ENCODE measurements at regions not wholly inside any gene's neighbourhood (a gene's known extent, or its start where the extent isn't known, plus 50 kb on each side); places are given as distances from the start of the nearest gene placed in this dataset.

DNA sequence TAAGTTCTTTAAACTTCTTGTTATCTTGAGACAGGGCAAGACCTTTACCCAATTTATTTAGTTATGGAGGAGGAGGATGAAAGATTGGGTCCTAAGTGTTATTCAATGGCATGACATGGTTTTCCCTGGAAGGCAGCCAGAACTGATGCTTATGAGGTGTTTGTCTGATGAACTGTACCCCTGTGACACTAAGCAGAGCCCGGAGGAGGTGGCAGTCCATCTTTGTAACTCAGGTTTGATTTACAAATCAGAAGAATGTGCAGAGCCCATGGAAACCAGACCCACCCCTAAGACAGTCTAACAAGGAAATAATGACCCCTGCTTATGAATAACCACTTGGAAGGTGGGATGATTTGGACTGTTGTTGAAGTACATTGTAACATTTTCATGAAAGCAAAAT lies 878.6 kb upstream of the NR2F2 start:
- peaks cover 12% of the 10 kb centered on the region; the same call in 1 of the 2 replicates for H3K4me1 ChIP-seq (ENCODE audit: insufficient read depth)
- Mint-ChIP-seq H3K9me3 (no peaks in the 10 kb centered on the region), H3K4me3 (no peak overlapping the region), H3K4me1 (peaks cover 11% of the 10 kb centered on the region), H3K36me3 (ENCODE audit: low read depth) (no peaks in the 10 kb centered on the region), H3K27me3 (ENCODE audit: insufficient read depth, low read depth, poor library complexity) (peaks cover 1% of the 10 kb centered on the region), H3K27ac (no peak overlapping the region)
- no peaks in the 10 kb centered on the region for H3K79me2 ChIP-seq (replicated peaks; ENCODE audit: insufficient read depth)
- no peaks in the 10 kb centered on the region for H3F3A ChIP-seq (replicated peaks; ENCODE audit: low read depth)
- ATAC-seq: no peak
- H2AFZ ChIP-seq: 0 out of 2 replicates have a peak overlapping the region, but pooled peaks have one; percentile 28
- H3K9me2 ChIP-seq (ENCODE audit: insufficient read depth): peaks cover 9% of the 10 kb centered on the region; the same call in 1 of the 2 replicates
- H3K36me3 ChIP-seq (ENCODE audit: insufficient read depth): no peaks in the 10 kb centered on the region
- H3K27me3 ChIP-seq (ENCODE audit: insufficient read depth): no peaks in the 10 kb centered on the region
- H3K4me3 ChIP-seq: no peak overlapping the region
- no peak overlapping the region for H3K4me2 ChIP-seq
- no peak overlapping the region for H3K27ac ChIP-seq (ENCODE audit: low read depth)
- no peaks in the 10 kb centered on the region for H4K20me1 ChIP-seq (replicated peaks; ENCODE audit: insufficient read depth)
- TF ChIP-seq ZNF114 (CRISPR knock-in tag; IDR thresholded peaks at IDR 0.05) (no peak), JUNB (IDR thresholded peaks at IDR 0.05; ENCODE audit: unreplicated experiment) (no peak), STAT1 (IDR thresholded peaks at IDR 0.05; ENCODE audit: unreplicated experiment) (no peak), EZH2phosphoT487 (IDR thresholded peaks at IDR 0.05; ENCODE audit: unreplicated experiment) (no peak), ZNF331 (CRISPR knock-in tag; IDR thresholded peaks at IDR 0.05; ENCODE audit: low read depth) (no peak)
- TF ChIP-seq, protein P1, sequence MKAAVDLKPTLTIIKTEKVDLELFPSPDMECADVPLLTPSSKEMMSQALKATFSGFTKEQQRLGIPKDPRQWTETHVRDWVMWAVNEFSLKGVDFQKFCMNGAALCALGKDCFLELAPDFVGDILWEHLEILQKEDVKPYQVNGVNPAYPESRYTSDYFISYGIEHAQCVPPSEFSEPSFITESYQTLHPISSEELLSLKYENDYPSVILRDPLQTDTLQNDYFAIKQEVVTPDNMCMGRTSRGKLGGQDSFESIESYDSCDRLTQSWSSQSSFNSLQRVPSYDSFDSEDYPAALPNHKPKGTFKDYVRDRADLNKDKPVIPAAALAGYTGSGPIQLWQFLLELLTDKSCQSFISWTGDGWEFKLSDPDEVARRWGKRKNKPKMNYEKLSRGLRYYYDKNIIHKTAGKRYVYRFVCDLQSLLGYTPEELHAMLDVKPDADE (IDR thresholded peaks at IDR 0.05): no peak
- TF ChIP-seq, protein P2, sequence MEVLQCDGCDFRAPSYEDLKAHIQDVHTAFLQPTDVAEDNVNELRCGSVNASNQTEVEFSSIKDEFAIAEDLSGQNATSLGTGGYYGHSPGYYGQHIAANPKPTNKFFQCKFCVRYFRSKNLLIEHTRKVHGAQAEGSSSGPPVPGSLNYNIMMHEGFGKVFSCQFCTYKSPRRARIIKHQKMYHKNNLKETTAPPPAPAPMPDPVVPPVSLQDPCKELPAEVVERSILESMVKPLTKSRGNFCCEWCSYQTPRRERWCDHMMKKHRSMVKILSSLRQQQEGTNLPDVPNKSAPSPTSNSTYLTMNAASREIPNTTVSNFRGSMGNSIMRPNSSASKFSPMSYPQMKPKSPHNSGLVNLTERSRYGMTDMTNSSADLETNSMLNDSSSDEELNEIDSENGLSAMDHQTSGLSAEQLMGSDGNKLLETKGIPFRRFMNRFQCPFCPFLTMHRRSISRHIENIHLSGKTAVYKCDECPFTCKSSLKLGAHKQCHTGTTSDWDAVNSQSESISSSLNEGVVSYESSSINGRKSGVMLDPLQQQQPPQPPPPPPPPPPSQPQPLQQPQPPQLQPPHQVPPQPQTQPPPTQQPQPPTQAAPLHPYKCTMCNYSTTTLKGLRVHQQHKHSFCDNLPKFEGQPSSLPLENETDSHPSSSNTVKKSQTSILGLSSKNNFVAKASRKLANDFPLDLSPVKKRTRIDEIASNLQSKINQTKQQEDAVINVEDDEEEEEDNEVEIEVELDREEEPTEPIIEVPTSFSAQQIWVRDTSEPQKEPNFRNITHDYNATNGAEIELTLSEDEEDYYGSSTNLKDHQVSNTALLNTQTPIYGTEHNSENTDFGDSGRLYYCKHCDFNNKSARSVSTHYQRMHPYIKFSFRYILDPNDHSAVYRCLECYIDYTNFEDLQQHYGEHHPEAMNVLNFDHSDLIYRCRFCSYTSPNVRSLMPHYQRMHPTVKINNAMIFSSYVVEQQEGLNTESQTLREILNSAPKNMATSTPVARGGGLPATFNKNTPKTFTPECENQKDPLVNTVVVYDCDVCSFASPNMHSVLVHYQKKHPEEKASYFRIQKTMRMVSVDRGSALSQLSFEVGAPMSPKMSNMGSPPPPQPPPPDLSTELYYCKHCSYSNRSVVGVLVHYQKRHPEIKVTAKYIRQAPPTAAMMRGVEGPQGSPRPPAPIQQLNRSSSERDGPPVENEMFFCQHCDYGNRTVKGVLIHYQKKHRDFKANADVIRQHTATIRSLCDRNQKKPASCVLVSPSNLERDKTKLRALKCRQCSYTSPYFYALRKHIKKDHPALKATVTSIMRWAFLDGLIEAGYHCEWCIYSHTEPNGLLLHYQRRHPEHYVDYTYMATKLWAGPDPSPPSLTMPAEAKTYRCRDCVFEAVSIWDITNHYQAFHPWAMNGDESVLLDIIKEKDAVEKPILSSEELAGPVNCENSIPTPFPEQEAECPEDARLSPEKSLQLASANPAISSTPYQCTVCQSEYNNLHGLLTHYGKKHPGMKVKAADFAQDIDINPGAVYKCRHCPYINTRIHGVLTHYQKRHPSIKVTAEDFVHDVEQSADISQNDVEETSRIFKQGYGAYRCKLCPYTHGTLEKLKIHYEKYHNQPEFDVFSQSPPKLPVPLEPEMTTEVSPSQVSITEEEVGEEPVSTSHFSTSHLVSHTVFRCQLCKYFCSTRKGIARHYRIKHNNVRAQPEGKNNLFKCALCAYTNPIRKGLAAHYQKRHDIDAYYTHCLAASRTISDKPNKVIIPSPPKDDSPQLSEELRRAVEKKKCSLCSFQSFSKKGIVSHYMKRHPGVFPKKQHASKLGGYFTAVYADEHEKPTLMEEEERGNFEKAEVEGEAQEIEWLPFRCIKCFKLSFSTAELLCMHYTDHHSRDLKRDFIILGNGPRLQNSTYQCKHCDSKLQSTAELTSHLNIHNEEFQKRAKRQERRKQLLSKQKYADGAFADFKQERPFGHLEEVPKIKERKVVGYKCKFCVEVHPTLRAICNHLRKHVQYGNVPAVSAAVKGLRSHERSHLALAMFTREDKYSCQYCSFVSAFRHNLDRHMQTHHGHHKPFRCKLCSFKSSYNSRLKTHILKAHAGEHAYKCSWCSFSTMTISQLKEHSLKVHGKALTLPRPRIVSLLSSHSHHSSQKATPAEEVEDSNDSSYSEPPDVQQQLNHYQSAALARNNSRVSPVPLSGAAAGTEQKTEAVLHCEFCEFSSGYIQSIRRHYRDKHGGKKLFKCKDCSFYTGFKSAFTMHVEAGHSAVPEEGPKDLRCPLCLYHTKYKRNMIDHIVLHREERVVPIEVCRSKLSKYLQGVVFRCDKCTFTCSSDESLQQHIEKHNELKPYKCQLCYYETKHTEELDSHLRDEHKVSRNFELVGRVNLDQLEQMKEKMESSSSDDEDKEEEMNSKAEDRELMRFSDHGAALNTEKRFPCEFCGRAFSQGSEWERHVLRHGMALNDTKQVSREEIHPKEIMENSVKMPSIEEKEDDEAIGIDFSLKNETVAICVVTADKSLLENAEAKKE (CRISPR knock-in tag; IDR thresholded peaks at IDR 0.05): no peak
- TF ChIP-seq, protein P3, sequence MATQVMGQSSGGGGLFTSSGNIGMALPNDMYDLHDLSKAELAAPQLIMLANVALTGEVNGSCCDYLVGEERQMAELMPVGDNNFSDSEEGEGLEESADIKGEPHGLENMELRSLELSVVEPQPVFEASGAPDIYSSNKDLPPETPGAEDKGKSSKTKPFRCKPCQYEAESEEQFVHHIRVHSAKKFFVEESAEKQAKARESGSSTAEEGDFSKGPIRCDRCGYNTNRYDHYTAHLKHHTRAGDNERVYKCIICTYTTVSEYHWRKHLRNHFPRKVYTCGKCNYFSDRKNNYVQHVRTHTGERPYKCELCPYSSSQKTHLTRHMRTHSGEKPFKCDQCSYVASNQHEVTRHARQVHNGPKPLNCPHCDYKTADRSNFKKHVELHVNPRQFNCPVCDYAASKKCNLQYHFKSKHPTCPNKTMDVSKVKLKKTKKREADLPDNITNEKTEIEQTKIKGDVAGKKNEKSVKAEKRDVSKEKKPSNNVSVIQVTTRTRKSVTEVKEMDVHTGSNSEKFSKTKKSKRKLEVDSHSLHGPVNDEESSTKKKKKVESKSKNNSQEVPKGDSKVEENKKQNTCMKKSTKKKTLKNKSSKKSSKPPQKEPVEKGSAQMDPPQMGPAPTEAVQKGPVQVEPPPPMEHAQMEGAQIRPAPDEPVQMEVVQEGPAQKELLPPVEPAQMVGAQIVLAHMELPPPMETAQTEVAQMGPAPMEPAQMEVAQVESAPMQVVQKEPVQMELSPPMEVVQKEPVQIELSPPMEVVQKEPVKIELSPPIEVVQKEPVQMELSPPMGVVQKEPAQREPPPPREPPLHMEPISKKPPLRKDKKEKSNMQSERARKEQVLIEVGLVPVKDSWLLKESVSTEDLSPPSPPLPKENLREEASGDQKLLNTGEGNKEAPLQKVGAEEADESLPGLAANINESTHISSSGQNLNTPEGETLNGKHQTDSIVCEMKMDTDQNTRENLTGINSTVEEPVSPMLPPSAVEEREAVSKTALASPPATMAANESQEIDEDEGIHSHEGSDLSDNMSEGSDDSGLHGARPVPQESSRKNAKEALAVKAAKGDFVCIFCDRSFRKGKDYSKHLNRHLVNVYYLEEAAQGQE (IDR thresholded peaks at IDR 0.05; ENCODE audit: unreplicated experiment): no peak
- TF ChIP-seq, protein P4, sequence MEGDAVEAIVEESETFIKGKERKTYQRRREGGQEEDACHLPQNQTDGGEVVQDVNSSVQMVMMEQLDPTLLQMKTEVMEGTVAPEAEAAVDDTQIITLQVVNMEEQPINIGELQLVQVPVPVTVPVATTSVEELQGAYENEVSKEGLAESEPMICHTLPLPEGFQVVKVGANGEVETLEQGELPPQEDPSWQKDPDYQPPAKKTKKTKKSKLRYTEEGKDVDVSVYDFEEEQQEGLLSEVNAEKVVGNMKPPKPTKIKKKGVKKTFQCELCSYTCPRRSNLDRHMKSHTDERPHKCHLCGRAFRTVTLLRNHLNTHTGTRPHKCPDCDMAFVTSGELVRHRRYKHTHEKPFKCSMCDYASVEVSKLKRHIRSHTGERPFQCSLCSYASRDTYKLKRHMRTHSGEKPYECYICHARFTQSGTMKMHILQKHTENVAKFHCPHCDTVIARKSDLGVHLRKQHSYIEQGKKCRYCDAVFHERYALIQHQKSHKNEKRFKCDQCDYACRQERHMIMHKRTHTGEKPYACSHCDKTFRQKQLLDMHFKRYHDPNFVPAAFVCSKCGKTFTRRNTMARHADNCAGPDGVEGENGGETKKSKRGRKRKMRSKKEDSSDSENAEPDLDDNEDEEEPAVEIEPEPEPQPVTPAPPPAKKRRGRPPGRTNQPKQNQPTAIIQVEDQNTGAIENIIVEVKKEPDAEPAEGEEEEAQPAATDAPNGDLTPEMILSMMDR (conservative IDR thresholded peaks at IDR 0.05; ENCODE audit: low read depth in 2 of 2): no peak
- DNase-seq (ENCODE audit: low spot score): no peak
